DOHH2 (cell line): ENCODE measurements at regions not wholly inside any gene's neighbourhood (a gene's known extent, or its start where the extent isn't known, plus 50 kb on each side); places are given as distances from the start of the nearest gene placed in this dataset.

Experiments
- CTCF ChIP-seq: fragments of 200-600 bp; sonication (generic); IDR thresholded peaks from one replicate; pipeline ENCODE4 v1.5.1; 2014; ENCODE audit warnings: antibody characterized with exemption, mild to moderate bottlenecking, low read depth, low read length; ENCODE audit not compliant: poor library complexity, severe bottlenecking
- EZH2phosphoT487 ChIP-seq: fragments of 200-600 bp; sonication (generic); IDR thresholded peaks from 2 replicates; pipeline ENCODE4 v1.6.1; 2017; ENCODE audit warnings: borderline replicate concordance, mild to moderate bottlenecking, antibody characterized with exemption, low read length, moderate library complexity, mixed read lengths

- TF ChIP-seq CTCF (no peak), EZH2phosphoT487 (no peak)
Observed at GRCh38 chr1:55609630-55610029, 394.5 kb upstream of the USP24 start.
